ENCODE measurements at regions not wholly inside any gene's neighbourhood (a gene's known extent, or its start where the extent isn't known, plus 50 kb on each side); places are given as distances from the start of the nearest gene placed in this dataset.
A peak's percentile ranks its signal among the peaks of the same experiment; 100 is the strongest.

- peak; percentile 53 to 85 (median 72) for DNase-seq
- Mint-ChIP-seq H3K36me3 (no peaks in the 10 kb centered on the region), H3K27ac (peak overlapping the region in 2 of 3 donors; percentile 63 to 79), H3K27me3 (peaks cover 4% of the 10 kb centered on the region), H3K4me3 (peak overlapping the region in 3 of 4 donors; percentile 0 to 73 (median 70)), H3K9me3 (peaks cover 0 to 2% (median 0%) of the 10 kb centered on the region in 7 donors), H3K4me1 (peaks cover 0 to 12% (median 5%) of the 10 kb centered on the region in 4 donors)
- peak; percentile 97 to 98 for ATAC-seq (ENCODE audit: low read depth in 2 of 2)
- Histone ChIP-seq H3K27me3 (ENCODE audit: control insufficient read depth, insufficient read depth, low read length) (no peaks in the 10 kb centered on the region), H3K4me1 (ENCODE audit: control insufficient read depth, insufficient read depth, low read length, poor library complexity, severe bottlenecking) (no peaks in the 10 kb centered on the region), H3K9me3 (ENCODE audit: control insufficient read depth in 2 of 2, low read length in 2 of 2) (no peaks in the 10 kb centered on the region), H3K27ac (ENCODE audit: insufficient read depth, low read length, poor library complexity, severe bottlenecking) (no peak overlapping the region), H3K4me3 (ENCODE audit: low read depth, low read length) (peak overlapping the region; percentile 43), H3K36me3 (ENCODE audit: control insufficient read depth, insufficient read depth, low read length) (no peaks in the 10 kb centered on the region)
These were observed 62.2 kb downstream of the CCDC71L start for GRCh38 chr7:106598663-106599342.

- Histone ChIP-seq H3K4me1 (ENCODE audit: control insufficient read depth, insufficient read depth, low read length, poor library complexity, severe bottlenecking) (no peaks in the 10 kb centered on the region), H3K36me3 (ENCODE audit: control insufficient read depth, insufficient read depth, low read length) (no peaks in the 10 kb centered on the region), H3K27ac (ENCODE audit: insufficient read depth, low read length, poor library complexity, severe bottlenecking) (peak overlapping the region; percentile 16), H3K4me3 (ENCODE audit: low read depth, low read length) (peak overlapping the region; percentile 43), H3K9me3 (ENCODE audit: control insufficient read depth in 2 of 2, low read length in 2 of 2) (no peaks in the 10 kb centered on the region), H3K27me3 (ENCODE audit: control insufficient read depth, insufficient read depth, low read length) (no peaks in the 10 kb centered on the region)
- Mint-ChIP-seq H3K36me3 (no peaks in the 10 kb centered on the region), H3K27me3 (peaks cover 4% of the 10 kb centered on the region), H3K4me3 (no peak overlapping the region), H3K9me3 (peaks cover 0 to 2% (median 0%) of the 10 kb centered on the region in 7 donors), H3K4me1 (peaks cover 0 to 12% (median 5%) of the 10 kb centered on the region in 4 donors), H3K27ac (no peak overlapping the region)
- DNase-seq, result no peak
- ATAC-seq (ENCODE audit: low read depth in 2 of 2), result no peak
These were observed 63.0 kb downstream of the CCDC71L start for GRCh38 chr7:106597751-106598546.

- Histone ChIP-seq H3K4me1 (ENCODE audit: control insufficient read depth, insufficient read depth, low read length, poor library complexity, severe bottlenecking) (no peaks in the 10 kb centered on the region), H3K27ac (ENCODE audit: insufficient read depth, low read length, poor library complexity, severe bottlenecking) (no peak overlapping the region), H3K4me3 (ENCODE audit: low read depth, low read length) (no peak overlapping the region), H3K27me3 (ENCODE audit: control insufficient read depth, insufficient read depth, low read length) (no peaks in the 10 kb centered on the region), H3K9me3 (ENCODE audit: control insufficient read depth in 2 of 2, low read length in 2 of 2) (no peaks in the 10 kb centered on the region), H3K36me3 (ENCODE audit: control insufficient read depth, insufficient read depth, low read length) (no peaks in the 10 kb centered on the region)
- Mint-ChIP-seq H3K9me3 (peaks cover 0 to 2% (median 0%) of the 10 kb centered on the region in 7 donors), H3K4me3 (no peak overlapping the region), H3K36me3 (no peaks in the 10 kb centered on the region), H3K27ac (no peak overlapping the region), H3K4me1 (peaks cover 0 to 12% (median 5%) of the 10 kb centered on the region in 4 donors), H3K27me3 (peaks cover 4% of the 10 kb centered on the region)
- ATAC-seq (ENCODE audit: low read depth in 2 of 2) (no peak), DNase-seq (no peak)
These were observed 63.9 kb downstream of the CCDC71L start for GRCh38 chr7:106597014-106597413.

- Mint-ChIP-seq H3K27ac (no peak overlapping the region), H3K4me1 (peaks cover 0 to 12% (median 5%) of the 10 kb centered on the region in 4 donors), H3K9me3 (peaks cover 0 to 2% (median 0%) of the 10 kb centered on the region in 7 donors), H3K27me3 (peaks cover 4% of the 10 kb centered on the region), H3K36me3 (no peaks in the 10 kb centered on the region), H3K4me3 (peak overlapping the region in 1 of 4 donors; percentile 28)
- no peaks in the 10 kb centered on the region for H3K4me1 ChIP-seq (ENCODE audit: control insufficient read depth, insufficient read depth, low read length, poor library complexity, severe bottlenecking)
- no peaks in the 10 kb centered on the region for H3K36me3 ChIP-seq (ENCODE audit: control insufficient read depth, insufficient read depth, low read length)
- no peaks in the 10 kb centered on the region for H3K9me3 ChIP-seq (ENCODE audit: control insufficient read depth in 2 of 2, low read length in 2 of 2)
- H3K27me3 ChIP-seq (ENCODE audit: control insufficient read depth, insufficient read depth, low read length), result no peaks in the 10 kb centered on the region
- DNase-seq (no peak), ATAC-seq (ENCODE audit: low read depth in 2 of 2) (no peak)
- no peak overlapping the region for H3K27ac ChIP-seq (ENCODE audit: insufficient read depth, low read length, poor library complexity, severe bottlenecking)
- no peak overlapping the region for H3K4me3 ChIP-seq (ENCODE audit: low read depth, low read length)
These were observed 65.0 kb downstream of the CCDC71L start for GRCh38 chr7:106595922-106596321.

- Mint-ChIP-seq H3K36me3 (no peaks in the 10 kb centered on the region), H3K27me3 (peaks cover 4% of the 10 kb centered on the region), H3K27ac (no peak overlapping the region), H3K4me3 (no peak overlapping the region), H3K9me3 (peaks cover 0 to 4% (median 0%) of the 10 kb centered on the region in 7 donors), H3K4me1 (peaks cover 0 to 3% (median 0%) of the 10 kb centered on the region in 4 donors)
- no peaks in the 10 kb centered on the region for H3K36me3 ChIP-seq (ENCODE audit: control insufficient read depth, insufficient read depth, low read length)
- H3K4me1 ChIP-seq (ENCODE audit: control insufficient read depth, insufficient read depth, low read length, poor library complexity, severe bottlenecking), result no peaks in the 10 kb centered on the region
- DNase-seq, result no peak
- H3K27ac ChIP-seq (ENCODE audit: insufficient read depth, low read length, poor library complexity, severe bottlenecking), result no peak overlapping the region
- H3K27me3 ChIP-seq (ENCODE audit: control insufficient read depth, insufficient read depth, low read length), result no peaks in the 10 kb centered on the region
- H3K4me3 ChIP-seq (ENCODE audit: low read depth, low read length), result no peak overlapping the region
- ATAC-seq (ENCODE audit: low read depth in 2 of 2), result no peak
- no peaks in the 10 kb centered on the region for H3K9me3 ChIP-seq (ENCODE audit: control insufficient read depth in 2 of 2, low read length in 2 of 2)
These were observed 67.9 kb downstream of the CCDC71L start for GRCh38 chr7:106593028-106593417.

- Mint-ChIP-seq H3K27me3 (peaks cover 4% of the 10 kb centered on the region), H3K27ac (no peak overlapping the region), H3K4me1 (peaks cover 0 to 3% (median 0%) of the 10 kb centered on the region in 4 donors), H3K4me3 (no peak overlapping the region), H3K9me3 (peaks cover 0 to 4% (median 0%) of the 10 kb centered on the region in 7 donors), H3K36me3 (no peaks in the 10 kb centered on the region)
- H3K36me3 ChIP-seq (ENCODE audit: control insufficient read depth, insufficient read depth, low read length), result no peaks in the 10 kb centered on the region
- H3K4me3 ChIP-seq (ENCODE audit: low read depth, low read length), result no peak overlapping the region
- DNase-seq, result no peak
- ATAC-seq (ENCODE audit: low read depth in 2 of 2), result no peak
- no peaks in the 10 kb centered on the region for H3K9me3 ChIP-seq (ENCODE audit: control insufficient read depth in 2 of 2, low read length in 2 of 2)
- no peak overlapping the region for H3K27ac ChIP-seq (ENCODE audit: insufficient read depth, low read length, poor library complexity, severe bottlenecking)
- H3K4me1 ChIP-seq (ENCODE audit: control insufficient read depth, insufficient read depth, low read length, poor library complexity, severe bottlenecking), result no peaks in the 10 kb centered on the region
- no peaks in the 10 kb centered on the region for H3K27me3 ChIP-seq (ENCODE audit: control insufficient read depth, insufficient read depth, low read length)
These were observed 68.5 kb downstream of the CCDC71L start for GRCh38 chr7:106592282-106593027.

GRCh38 chr7:106591146-106591545, 69.8 kb downstream of the CCDC71L start:
- peaks cover 0 to 4% (median 0%) of the 10 kb centered on the region in 7 donors for H3K9me3 Mint-ChIP-seq
- no peak overlapping the region for H3K4me3 Mint-ChIP-seq
- Histone ChIP-seq H3K27me3 (ENCODE audit: control insufficient read depth, insufficient read depth, low read length) (peaks cover 5% of the 10 kb centered on the region), H3K4me3 (ENCODE audit: low read depth, low read length) (no peak overlapping the region), H3K9me3 (ENCODE audit: control insufficient read depth in 2 of 2, low read length in 2 of 2) (no peaks in the 10 kb centered on the region), H3K27ac (ENCODE audit: insufficient read depth, low read length, poor library complexity, severe bottlenecking) (no peak overlapping the region), H3K4me1 (ENCODE audit: control insufficient read depth, insufficient read depth, low read length, poor library complexity, severe bottlenecking) (no peaks in the 10 kb centered on the region), H3K36me3 (ENCODE audit: control insufficient read depth, insufficient read depth, low read length) (no peaks in the 10 kb centered on the region)
- ATAC-seq (ENCODE audit: low read depth in 2 of 2) (no peak), DNase-seq (no peak)
- H3K27me3 Mint-ChIP-seq, result peaks cover 13% of the 10 kb centered on the region
- no peaks in the 10 kb centered on the region for H3K4me1 Mint-ChIP-seq
- no peak overlapping the region for H3K27ac Mint-ChIP-seq
- no peaks in the 10 kb centered on the region for H3K36me3 Mint-ChIP-seq
